Thyroid gland (tissue), 4 donors: ENCODE measurements at regions not wholly inside any gene's neighbourhood (a gene's known extent, or its start where the extent isn't known, plus 50 kb on each side); places are given as distances from the start of the nearest gene placed in this dataset.

Source experiments
- POLR2A ChIP-seq, 2 donors: fragments of 450-650 bp; IDR thresholded peaks; one replicate each; pipeline ENCODE4 v1.6.1; 2017; ENCODE audit warnings: antibody characterized with exemption in 2 of 2, mild to moderate bottlenecking in 2 of 2, moderate library complexity in 1 of 2
- TF ChIP-seq, protein P1 (sequence below), 6 experiments: fragments of 200-600 bp in 3 of 6; fragments of 450-650 bp in 3 of 6; sonication (generic) in 3 of 6; IDR thresholded peaks; one replicate each; pipeline ENCODE4 v1.5.1; 2016 to 2019; ENCODE audit warnings: antibody characterized with exemption in 6 of 6, mild to moderate bottlenecking in 2 of 6, inconsistent platforms in 1 of 6, moderate library complexity in 1 of 6

DNA sequence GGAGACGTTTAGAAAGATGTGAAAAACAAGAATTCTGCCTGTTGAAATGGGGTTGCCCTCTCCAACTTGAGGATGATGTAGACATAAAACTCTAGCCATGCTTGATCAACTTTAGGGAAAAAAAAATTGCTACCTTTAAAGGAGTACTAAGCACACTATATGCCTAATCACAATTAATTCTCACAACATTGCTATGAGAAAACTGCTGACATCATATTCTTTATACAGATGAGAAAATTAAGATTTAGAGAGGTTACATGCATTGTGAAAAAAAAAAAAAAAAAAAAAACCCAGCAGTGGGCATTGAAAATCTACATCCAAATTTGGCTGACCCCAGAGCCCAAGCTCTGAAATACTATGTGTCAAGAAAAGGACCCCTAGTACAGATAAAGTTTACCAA lies 617.2 kb upstream of the ADGRL2 start:
- TF ChIP-seq, protein P1, sequence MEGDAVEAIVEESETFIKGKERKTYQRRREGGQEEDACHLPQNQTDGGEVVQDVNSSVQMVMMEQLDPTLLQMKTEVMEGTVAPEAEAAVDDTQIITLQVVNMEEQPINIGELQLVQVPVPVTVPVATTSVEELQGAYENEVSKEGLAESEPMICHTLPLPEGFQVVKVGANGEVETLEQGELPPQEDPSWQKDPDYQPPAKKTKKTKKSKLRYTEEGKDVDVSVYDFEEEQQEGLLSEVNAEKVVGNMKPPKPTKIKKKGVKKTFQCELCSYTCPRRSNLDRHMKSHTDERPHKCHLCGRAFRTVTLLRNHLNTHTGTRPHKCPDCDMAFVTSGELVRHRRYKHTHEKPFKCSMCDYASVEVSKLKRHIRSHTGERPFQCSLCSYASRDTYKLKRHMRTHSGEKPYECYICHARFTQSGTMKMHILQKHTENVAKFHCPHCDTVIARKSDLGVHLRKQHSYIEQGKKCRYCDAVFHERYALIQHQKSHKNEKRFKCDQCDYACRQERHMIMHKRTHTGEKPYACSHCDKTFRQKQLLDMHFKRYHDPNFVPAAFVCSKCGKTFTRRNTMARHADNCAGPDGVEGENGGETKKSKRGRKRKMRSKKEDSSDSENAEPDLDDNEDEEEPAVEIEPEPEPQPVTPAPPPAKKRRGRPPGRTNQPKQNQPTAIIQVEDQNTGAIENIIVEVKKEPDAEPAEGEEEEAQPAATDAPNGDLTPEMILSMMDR (IDR thresholded peaks at IDR 0.05), result no peak
- TF ChIP-seq POLR2A (IDR thresholded peaks at IDR 0.05), result no peak
